H9 (cell line): ENCODE measurements at regions not wholly inside any gene's neighbourhood (a gene's known extent, or its start where the extent isn't known, plus 50 kb on each side); places are given as distances from the start of the nearest gene placed in this dataset.

Experiments
- DNase-seq: peaks from one replicate; pipeline ENCODE4 v3.0.0-alpha.2; 2017
- H2AFZ ChIP-seq: one replicate; pipeline ENCODE4 v1.6.1; 2013; ENCODE audit warnings: mild to moderate bottlenecking, low read length, control low read depth, moderate library complexity
- H2AK5ac ChIP-seq: 2 replicates; pipeline ENCODE4 v1.6.1; 2013; ENCODE audit warnings: low read length, control low read depth, mixed read lengths; ENCODE audit not compliant: insufficient read length
- H2BK120ac ChIP-seq: one replicate; pipeline ENCODE4 v1.6.1; 2013; ENCODE audit warnings: low read depth, mild to moderate bottlenecking, low read length, control low read depth, inconsistent platforms; ENCODE audit not compliant: poor library complexity, severe bottlenecking
- H2BK12ac ChIP-seq: 2 replicates; pipeline ENCODE4 v1.6.1; 2013; ENCODE audit warnings: low read length, control low read depth, mixed read lengths, low read depth; ENCODE audit not compliant: insufficient read length
- H2BK15ac ChIP-seq: 2 replicates; pipeline ENCODE4 v1.6.1; 2013; ENCODE audit warnings: low read depth, low read length, control low read depth
- H2BK20ac ChIP-seq: one replicate; pipeline ENCODE4 v1.6.1; 2013; ENCODE audit warnings: low read depth, mild to moderate bottlenecking, low read length, control low read depth, inconsistent platforms; ENCODE audit not compliant: poor library complexity, severe bottlenecking
- H2BK5ac ChIP-seq: 2 replicates; pipeline ENCODE4 v1.6.1; 2013; ENCODE audit warnings: low read length, control low read depth, mixed read lengths; ENCODE audit not compliant: insufficient read length
- H3K14ac ChIP-seq: 2 replicates; pipeline ENCODE4 v1.6.1; 2013; ENCODE audit warnings: low read length, control low read depth; ENCODE audit not compliant: insufficient read depth
- H3K18ac ChIP-seq: 2 replicates; pipeline ENCODE4 v1.6.1; 2013; ENCODE audit warnings: low read depth, mild to moderate bottlenecking, mixed read lengths, low read length, control low read depth; ENCODE audit not compliant: insufficient read length
- H3K23ac ChIP-seq: 2 replicates; pipeline ENCODE4 v1.6.1; 2013; ENCODE audit warnings: low read length, control low read depth, mixed read lengths, low read depth; ENCODE audit not compliant: insufficient read length
- H3K23me2 ChIP-seq: 2 replicates; pipeline ENCODE4 v1.6.1; 2013; ENCODE audit warnings: low read depth, mild to moderate bottlenecking, mixed read lengths, low read length, control low read depth; ENCODE audit not compliant: insufficient read length, poor library complexity, severe bottlenecking
- H3K27ac ChIP-seq: 2 replicates; pipeline ENCODE4 v1.5.1; 2013; ENCODE audit warnings: low read length, control low read depth, mixed read lengths, low read depth; ENCODE audit not compliant: insufficient read length
- H3K27me3 ChIP-seq: 2 replicates; pipeline ENCODE4 v1.6.1; 2013; ENCODE audit warnings: low read length, control low read depth, inconsistent platforms; ENCODE audit not compliant: insufficient read depth
- H3K4ac ChIP-seq: 2 replicates; pipeline ENCODE4 v1.6.1; 2013; ENCODE audit warnings: low read depth, mild to moderate bottlenecking, control low read depth, inconsistent platforms, low read length, moderate library complexity
- H3K4me1 ChIP-seq: 2 replicates; pipeline ENCODE4 v1.6.1; 2013; ENCODE audit warnings: low read length, control low read depth, inconsistent platforms; ENCODE audit not compliant: insufficient read depth
- H3K4me2 ChIP-seq: 2 replicates; pipeline ENCODE4 v1.6.1; 2013; ENCODE audit warnings: low read length, control low read depth, mixed read lengths; ENCODE audit not compliant: insufficient read length, insufficient read depth
- H3K56ac ChIP-seq: 2 replicates; pipeline ENCODE4 v1.6.1; 2013; ENCODE audit warnings: low read depth, mild to moderate bottlenecking, mixed read lengths, low read length, control low read depth; ENCODE audit not compliant: insufficient read length
- H3K79me1 ChIP-seq: 2 replicates; pipeline ENCODE4 v1.6.1; 2013; ENCODE audit warnings: low read depth, mild to moderate bottlenecking, moderate library complexity, low read length, control low read depth, inconsistent platforms; ENCODE audit not compliant: insufficient read depth, poor library complexity, severe bottlenecking
- H3K79me2 ChIP-seq: 2 replicates; pipeline ENCODE4 v1.6.1; 2013; ENCODE audit warnings: low read length, control low read depth, inconsistent platforms; ENCODE audit not compliant: insufficient read depth
- H3K9ac ChIP-seq: 2 replicates; pipeline ENCODE4 v1.6.1; 2013; ENCODE audit warnings: low read length, control low read depth, mixed read lengths; ENCODE audit not compliant: insufficient read length; ENCODE audit errors: extremely low read depth
- H3K9me3 ChIP-seq: one replicate; pipeline ENCODE4 v1.6.1; 2013; ENCODE audit warnings: low read depth, low read length, inconsistent platforms; ENCODE audit not compliant: control insufficient read depth
- H3T11ph ChIP-seq: one replicate; pipeline ENCODE4 v1.6.1; 2013; ENCODE audit warnings: mild to moderate bottlenecking, low read length, control low read depth, inconsistent platforms
- H4K20me1 ChIP-seq: one replicate; pipeline ENCODE4 v1.6.1; 2013; ENCODE audit not compliant: control insufficient read depth, insufficient read length, insufficient read depth
- H4K5ac ChIP-seq: 2 replicates; pipeline ENCODE4 v1.6.1; 2013; ENCODE audit warnings: low read depth, mild to moderate bottlenecking, mixed read lengths, low read length, control low read depth; ENCODE audit not compliant: insufficient read length
- H4K8ac ChIP-seq: replicated peaks from 2 replicates; pipeline ENCODE4 v1.6.1; 2013; ENCODE audit warnings: low read length, control low read depth, mixed read lengths, low read depth; ENCODE audit not compliant: insufficient read length
- H4K91ac ChIP-seq: 2 replicates; pipeline ENCODE4 v1.6.1; 2013; ENCODE audit warnings: low read depth, mild to moderate bottlenecking, moderate library complexity, mixed read lengths, low read length, control low read depth; ENCODE audit not compliant: insufficient read length
- H3K27ac Mint-ChIP-seq, 3 experiments: 2 replicates in 2 of 3; 3 replicates in 1 of 3; pipeline ENCODE4 v1.8.0; 2020 to 2021; ENCODE audit warnings: mixed read lengths in 3 of 3, mild to moderate bottlenecking in 1 of 3, moderate library complexity in 1 of 3
- H3K27me3 Mint-ChIP-seq: 2 replicates; pipeline ENCODE4 v1.8.0; 2021; ENCODE audit warnings: low read depth, mild to moderate bottlenecking, moderate library complexity, mixed read lengths
- H3K36me3 Mint-ChIP-seq, 3 experiments: 2 replicates in 2 of 3; 3 replicates in 1 of 3; pipeline ENCODE4 v1.8.0; 2020 to 2021; ENCODE audit warnings: low read depth in 3 of 3, mixed read lengths in 3 of 3; ENCODE audit not compliant: insufficient read depth in 1 of 3
- H3K4me1 Mint-ChIP-seq, 2 experiments: 2 replicates each; pipeline ENCODE4 v1.8.0; 2020; ENCODE audit warnings: mixed read lengths in 2 of 2
- H3K4me3 Mint-ChIP-seq, 2 experiments: 2 replicates in 1 of 2; 3 replicates in 1 of 2; pipeline ENCODE4 v1.8.0; 2020 to 2021; ENCODE audit warnings: mild to moderate bottlenecking in 2 of 2, mixed read lengths in 2 of 2, moderate library complexity in 1 of 2
- H3K9me3 Mint-ChIP-seq, 2 experiments: 2 replicates in 1 of 2; 3 replicates in 1 of 2; pipeline ENCODE4 v1.8.0; 2020; ENCODE audit warnings: mild to moderate bottlenecking in 2 of 2, mixed read lengths in 2 of 2, moderate library complexity in 1 of 2
- WGBS: extraction: QIAGEN DNeasy Blood & Tissue Kit; methylation state at CpG from one replicate; pipeline ENCODE4 v1.1.7; 2013; ENCODE audit warnings: missing lambda C conversion rate, low lambda C conversion rate, mixed read lengths; ENCODE audit not compliant: insufficient read length; ENCODE audit errors: extremely low coverage; 5-methylcytosine and 5-hydroxymethylcytosine counted together
- TF ChIP-seq, protein P1 (sequence below): fragments of 200-600 bp; sonication (generic); conservative IDR thresholded peaks from 3 replicates; pipeline ENCODE4 v1.8.0; 2021; ENCODE audit warnings: antibody characterized with exemption, mild to moderate bottlenecking

DNA sequence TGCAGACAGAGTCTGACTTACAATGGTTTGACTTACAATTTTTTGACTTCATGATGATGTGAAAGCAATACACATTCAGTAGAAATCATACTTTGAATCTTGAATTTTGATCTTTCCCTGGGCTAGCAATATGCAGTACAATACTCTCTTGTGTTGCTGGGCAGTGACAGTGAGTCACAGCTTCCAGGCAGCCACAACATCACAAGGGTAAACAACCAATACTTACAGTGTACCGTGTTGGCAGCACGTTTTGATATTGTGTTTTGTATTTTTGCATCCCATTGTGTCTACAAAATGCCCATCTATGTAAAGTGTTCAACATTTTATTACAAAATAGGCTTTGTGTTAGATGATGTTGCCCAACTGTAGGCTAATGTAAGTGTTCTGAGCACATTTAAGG lies 150.9 kb downstream of the NTMT2 start:
- Histone ChIP-seq H3K79me2 (no peaks in the 10 kb centered on the region), H3K18ac (no peak overlapping the region), H3K27ac (no peak overlapping the region), H3K79me1 (no peaks in the 10 kb centered on the region), H3K9me3 (no peaks in the 10 kb centered on the region), H3K9ac (no peak overlapping the region), H4K20me1 (no peaks in the 10 kb centered on the region), H2AFZ (no peak overlapping the region), H2BK20ac (no peak overlapping the region), H3K23me2 (no peaks in the 10 kb centered on the region), H3K27me3 (no peaks in the 10 kb centered on the region), H2BK120ac (no peak overlapping the region), H2BK12ac (no peak overlapping the region), H3K4me2 (no peak overlapping the region), H3K4ac (no peak overlapping the region), H3K14ac (no peak overlapping the region), H2BK5ac (no peak overlapping the region), H3T11ph (no peak overlapping the region), H4K91ac (no peak overlapping the region), H3K56ac (no peak overlapping the region), H2BK15ac (no peak overlapping the region), H3K4me1 (no peaks in the 10 kb centered on the region), H2AK5ac (no peak overlapping the region), H4K5ac (no peak overlapping the region), H4K8ac (no peak overlapping the region), H3K23ac (no peak overlapping the region)
- H3K4me1 Mint-ChIP-seq: peaks cover 2 to 3% of the 10 kb centered on the region in 2 experiments; a peak in 2 of 4 replicates
- no CpG with 5 or more reads among the region's 2 CpGs for WGBS
- H3K36me3 Mint-ChIP-seq: no peaks in the 10 kb centered on the region
- H3K27ac Mint-ChIP-seq: no peak overlapping the region
- H3K27me3 Mint-ChIP-seq: no peaks in the 10 kb centered on the region
- TF ChIP-seq, protein P1, sequence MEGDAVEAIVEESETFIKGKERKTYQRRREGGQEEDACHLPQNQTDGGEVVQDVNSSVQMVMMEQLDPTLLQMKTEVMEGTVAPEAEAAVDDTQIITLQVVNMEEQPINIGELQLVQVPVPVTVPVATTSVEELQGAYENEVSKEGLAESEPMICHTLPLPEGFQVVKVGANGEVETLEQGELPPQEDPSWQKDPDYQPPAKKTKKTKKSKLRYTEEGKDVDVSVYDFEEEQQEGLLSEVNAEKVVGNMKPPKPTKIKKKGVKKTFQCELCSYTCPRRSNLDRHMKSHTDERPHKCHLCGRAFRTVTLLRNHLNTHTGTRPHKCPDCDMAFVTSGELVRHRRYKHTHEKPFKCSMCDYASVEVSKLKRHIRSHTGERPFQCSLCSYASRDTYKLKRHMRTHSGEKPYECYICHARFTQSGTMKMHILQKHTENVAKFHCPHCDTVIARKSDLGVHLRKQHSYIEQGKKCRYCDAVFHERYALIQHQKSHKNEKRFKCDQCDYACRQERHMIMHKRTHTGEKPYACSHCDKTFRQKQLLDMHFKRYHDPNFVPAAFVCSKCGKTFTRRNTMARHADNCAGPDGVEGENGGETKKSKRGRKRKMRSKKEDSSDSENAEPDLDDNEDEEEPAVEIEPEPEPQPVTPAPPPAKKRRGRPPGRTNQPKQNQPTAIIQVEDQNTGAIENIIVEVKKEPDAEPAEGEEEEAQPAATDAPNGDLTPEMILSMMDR: no peak
- no peak overlapping the region for H3K4me3 Mint-ChIP-seq
- peaks cover 0 to 3% of the 10 kb centered on the region in 2 experiments; a peak in 1 of 5 replicates for H3K9me3 Mint-ChIP-seq
- DNase-seq: no peak
